ENCODE measurements at regions not wholly inside any gene's neighbourhood (a gene's known extent, or its start where the extent isn't known, plus 50 kb on each side); places are given as distances from the start of the nearest gene placed in this dataset.

DNA sequence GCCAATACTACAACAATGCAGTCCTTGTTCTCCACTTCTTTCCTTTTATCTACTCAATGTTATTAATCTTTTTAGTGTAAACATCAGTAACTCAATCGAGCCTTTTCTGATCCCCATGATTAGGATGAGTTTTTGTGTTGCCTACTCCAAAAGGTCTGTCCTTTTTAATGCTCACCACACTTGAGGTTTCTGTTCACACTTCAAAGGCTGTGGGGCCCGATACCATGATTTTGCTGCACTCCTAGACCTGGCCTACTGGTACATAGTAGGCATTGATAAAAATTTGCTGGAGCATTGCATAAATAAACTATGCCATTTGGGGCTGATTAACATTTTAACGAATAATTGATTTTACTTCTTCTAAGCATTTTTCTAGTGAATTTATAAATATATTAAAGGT, 125.4 kb upstream of the KLF12 start:
- no peak overlapping the region for H3K27ac ChIP-seq
- H3K4me1 ChIP-seq (ENCODE audit: control insufficient read depth in 1 of 2, insufficient read depth in 1 of 2, low read depth in 1 of 2, low read length in 1 of 2): no peaks in the 10 kb centered on the region
- no peaks in the 10 kb centered on the region for H3K36me3 ChIP-seq
- no peaks in the 10 kb centered on the region for H3K27me3 ChIP-seq
- TF ChIP-seq, protein P1, sequence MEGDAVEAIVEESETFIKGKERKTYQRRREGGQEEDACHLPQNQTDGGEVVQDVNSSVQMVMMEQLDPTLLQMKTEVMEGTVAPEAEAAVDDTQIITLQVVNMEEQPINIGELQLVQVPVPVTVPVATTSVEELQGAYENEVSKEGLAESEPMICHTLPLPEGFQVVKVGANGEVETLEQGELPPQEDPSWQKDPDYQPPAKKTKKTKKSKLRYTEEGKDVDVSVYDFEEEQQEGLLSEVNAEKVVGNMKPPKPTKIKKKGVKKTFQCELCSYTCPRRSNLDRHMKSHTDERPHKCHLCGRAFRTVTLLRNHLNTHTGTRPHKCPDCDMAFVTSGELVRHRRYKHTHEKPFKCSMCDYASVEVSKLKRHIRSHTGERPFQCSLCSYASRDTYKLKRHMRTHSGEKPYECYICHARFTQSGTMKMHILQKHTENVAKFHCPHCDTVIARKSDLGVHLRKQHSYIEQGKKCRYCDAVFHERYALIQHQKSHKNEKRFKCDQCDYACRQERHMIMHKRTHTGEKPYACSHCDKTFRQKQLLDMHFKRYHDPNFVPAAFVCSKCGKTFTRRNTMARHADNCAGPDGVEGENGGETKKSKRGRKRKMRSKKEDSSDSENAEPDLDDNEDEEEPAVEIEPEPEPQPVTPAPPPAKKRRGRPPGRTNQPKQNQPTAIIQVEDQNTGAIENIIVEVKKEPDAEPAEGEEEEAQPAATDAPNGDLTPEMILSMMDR (IDR thresholded peaks at IDR 0.05): no peak
- no peak overlapping the region for H3K4me3 ChIP-seq (ENCODE audit: low read depth in 1 of 2, low read length in 1 of 2)
- H3K9me3 ChIP-seq: no peaks in the 10 kb centered on the region

DNA sequence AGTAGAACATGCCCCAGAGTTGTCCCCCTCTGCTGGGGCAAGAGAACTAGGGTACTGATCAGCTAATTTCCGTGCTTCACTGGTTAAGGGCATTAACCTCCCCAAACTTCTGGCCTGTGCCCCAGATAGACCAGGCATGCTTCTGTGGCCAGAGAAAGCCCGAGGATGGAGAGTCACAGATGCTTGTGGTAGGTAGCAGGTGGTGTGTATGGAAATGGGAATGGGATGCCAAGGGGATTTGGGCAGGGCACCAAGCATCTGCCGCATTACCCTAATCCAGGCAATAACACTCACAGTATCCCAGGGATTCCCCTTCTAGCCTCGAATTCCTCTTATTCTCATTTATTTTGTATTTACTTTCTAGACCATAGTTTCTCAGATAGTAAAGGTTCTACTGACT, 124.8 kb upstream of the KLF12 start:
- no peaks in the 10 kb centered on the region for H3K27me3 ChIP-seq
- no peaks in the 10 kb centered on the region for H3K4me1 ChIP-seq (ENCODE audit: control insufficient read depth in 1 of 2, insufficient read depth in 1 of 2, low read depth in 1 of 2, low read length in 1 of 2)
- H3K36me3 ChIP-seq: no peaks in the 10 kb centered on the region
- no peak overlapping the region for H3K27ac ChIP-seq
- H3K9me3 ChIP-seq: no peaks in the 10 kb centered on the region
- TF ChIP-seq, protein P1 (IDR thresholded peaks at IDR 0.05): no peak
- H3K4me3 ChIP-seq (ENCODE audit: low read depth in 1 of 2, low read length in 1 of 2): no peak overlapping the region

DNA sequence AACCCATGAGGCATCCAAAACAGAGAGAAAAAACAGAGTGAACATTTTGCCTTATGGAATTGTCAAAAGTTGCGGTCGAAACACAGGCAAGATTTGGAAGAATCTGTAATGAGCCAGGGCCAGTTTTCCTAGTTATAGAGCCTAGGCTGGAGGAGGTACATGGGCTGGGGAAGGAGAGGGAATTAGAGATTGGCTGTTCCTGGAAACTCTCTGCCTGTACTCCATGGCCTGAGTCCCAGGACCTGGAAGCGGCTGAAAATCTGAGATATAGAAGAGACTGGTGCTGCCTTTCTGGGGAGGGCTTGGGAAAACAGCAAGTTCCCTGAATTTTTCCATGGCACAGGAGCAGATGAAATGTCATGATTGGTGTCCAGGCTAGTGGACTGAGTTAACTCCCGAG, 122.8 kb upstream of the KLF12 start:
- TF ChIP-seq, protein P1 (IDR thresholded peaks at IDR 0.05): no peak
- H3K36me3 ChIP-seq: no peaks in the 10 kb centered on the region
- H3K4me3 ChIP-seq (ENCODE audit: low read depth in 1 of 2, low read length in 1 of 2): no peak overlapping the region
- no peaks in the 10 kb centered on the region for H3K4me1 ChIP-seq (ENCODE audit: control insufficient read depth in 1 of 2, insufficient read depth in 1 of 2, low read depth in 1 of 2, low read length in 1 of 2)
- no peaks in the 10 kb centered on the region for H3K27me3 ChIP-seq
- no peaks in the 10 kb centered on the region for H3K9me3 ChIP-seq
- H3K27ac ChIP-seq: no peak overlapping the region

DNA sequence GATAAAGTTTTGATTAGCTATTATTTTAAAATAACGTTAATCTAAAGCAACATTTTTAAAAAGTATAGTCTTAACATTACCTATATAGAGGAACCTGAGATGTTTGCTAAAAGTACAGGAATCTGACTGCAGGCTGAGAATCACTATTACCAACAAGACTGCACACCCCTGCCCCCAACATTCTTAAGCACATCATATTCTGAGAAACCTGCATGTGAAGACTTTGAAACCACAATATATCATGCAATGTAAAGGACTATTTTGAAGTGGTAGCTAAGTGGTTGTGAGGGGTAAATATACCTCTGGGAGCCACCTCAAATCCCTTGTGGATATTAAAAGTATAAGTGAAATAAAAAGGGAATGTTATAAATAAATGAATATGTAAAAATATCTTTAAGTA, 119.0 kb upstream of the KLF12 start:
- H3K4me3 ChIP-seq (ENCODE audit: low read depth in 1 of 2, low read length in 1 of 2): no peak overlapping the region
- TF ChIP-seq, protein P1 (IDR thresholded peaks at IDR 0.05): no peak

DNA sequence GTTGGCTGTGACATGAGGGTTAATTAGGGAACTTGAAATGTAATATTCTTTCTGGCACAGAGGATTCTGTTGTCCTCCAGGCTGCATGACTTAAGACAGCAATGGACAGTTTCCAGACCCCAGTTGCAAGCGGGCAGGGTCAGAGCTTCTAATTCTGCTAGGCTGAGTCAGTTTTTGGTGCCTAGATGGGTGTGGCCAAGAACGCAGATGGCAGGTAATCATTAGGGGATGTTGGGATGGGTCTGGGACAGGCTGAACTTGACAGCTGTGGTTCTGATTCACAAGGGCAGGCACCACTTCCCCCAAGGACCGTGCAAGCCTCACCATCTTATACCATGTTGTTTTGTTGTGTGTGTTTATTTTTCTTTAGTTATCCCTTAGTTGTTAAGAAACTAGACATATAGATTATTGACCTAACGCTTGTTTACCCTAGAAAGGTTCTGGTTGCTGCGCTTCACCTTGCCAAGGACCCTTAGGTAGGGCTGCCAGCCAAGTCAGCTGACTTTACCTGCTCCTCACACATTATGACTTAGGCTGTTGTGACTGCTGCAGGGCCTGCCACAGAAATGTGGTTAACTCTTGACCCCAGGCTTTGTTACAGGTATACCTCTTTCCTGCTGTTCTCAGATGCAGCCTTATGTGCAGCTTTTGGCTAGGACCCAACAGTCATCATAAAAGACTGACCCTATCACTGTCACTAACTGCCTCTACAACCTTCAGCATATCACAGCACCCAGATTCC, 117.7 kb upstream of the KLF12 start:
- Histone ChIP-seq H3K4me3 (ENCODE audit: low read depth in 1 of 2, low read length in 1 of 2) (no peak overlapping the region), H3K4me1 (ENCODE audit: control insufficient read depth in 1 of 2, insufficient read depth in 1 of 2, low read depth in 1 of 2, low read length in 1 of 2) (no peaks in the 10 kb centered on the region), H3K36me3 (no peaks in the 10 kb centered on the region), H3K27ac (no peak overlapping the region), H3K9me3 (no peaks in the 10 kb centered on the region), H3K27me3 (no peaks in the 10 kb centered on the region)
- TF ChIP-seq, protein P1 (IDR thresholded peaks at IDR 0.05): no peak

More for the DNA sequence above, 119.0 kb upstream of the KLF12 start:
- no peaks in the 10 kb centered on the region for H3K9me3 ChIP-seq
- H3K4me1 ChIP-seq (ENCODE audit: control insufficient read depth in 1 of 2, insufficient read depth in 1 of 2, low read depth in 1 of 2, low read length in 1 of 2): no peaks in the 10 kb centered on the region
- H3K27ac ChIP-seq: no peak overlapping the region
- H3K27me3 ChIP-seq: no peaks in the 10 kb centered on the region
- H3K36me3 ChIP-seq: no peaks in the 10 kb centered on the region
